GM23248 (cell line): ENCODE measurements at regions not wholly inside any gene's neighbourhood (a gene's known extent, or its start where the extent isn't known, plus 50 kb on each side); places are given as distances from the start of the nearest gene placed in this dataset.

Source experiments
- DNase-seq: peaks from one replicate; pipeline ENCODE4 v3.0.0-alpha.2; 2015
- H2AFZ ChIP-seq: fragments of 200-600 bp; sonication (generic); 2 replicates; pipeline ENCODE4 v1.6.1; 2016; ENCODE audit warnings: antibody characterized with exemption
- H3F3A ChIP-seq: fragments of 200-600 bp; sonication (generic); 2 replicates; pipeline ENCODE4 v1.6.1; 2016; ENCODE audit warnings: mild to moderate bottlenecking, antibody characterized with exemption, mixed run types; ENCODE audit not compliant: insufficient read depth
- H3K27ac ChIP-seq: fragments of 200-600 bp; sonication (generic); 2 replicates; pipeline ENCODE4 v1.5.1; 2016; ENCODE audit warnings: mild to moderate bottlenecking
- H3K27me3 ChIP-seq: fragments of 200-600 bp; sonication (generic); replicated peaks from 2 replicates; pipeline ENCODE4 v1.6.1; 2016; ENCODE audit warnings: mild to moderate bottlenecking; ENCODE audit not compliant: insufficient read depth
- H3K36me3 ChIP-seq: fragments of 200-600 bp; sonication (generic); 2 replicates; pipeline ENCODE4 v1.6.1; 2016; ENCODE audit warnings: low read depth, mild to moderate bottlenecking
- H3K4me1 ChIP-seq: fragments of 200-600 bp; sonication (generic); 2 replicates; pipeline ENCODE4 v1.6.1; 2016; ENCODE audit warnings: mild to moderate bottlenecking; ENCODE audit not compliant: insufficient read depth
- H3K4me2 ChIP-seq: fragments of 200-600 bp; sonication (generic); one replicate; pipeline ENCODE4 v1.6.1; 2016; ENCODE audit warnings: mild to moderate bottlenecking; ENCODE audit not compliant: unreplicated experiment
- H3K4me3 ChIP-seq: fragments of 200-600 bp; sonication (generic); 2 replicates; pipeline ENCODE4 v1.5.1; 2016; ENCODE audit warnings: mild to moderate bottlenecking
- H3K79me2 ChIP-seq: fragments of 200-600 bp; sonication (generic); 2 replicates; pipeline ENCODE4 v1.6.1; 2016; ENCODE audit warnings: mild to moderate bottlenecking; ENCODE audit not compliant: insufficient read depth
- H3K9ac ChIP-seq: fragments of 200-600 bp; sonication (generic); 2 replicates; pipeline ENCODE4 v1.6.1; 2016; ENCODE audit warnings: mild to moderate bottlenecking
- H3K9me2 ChIP-seq: fragments of 200-600 bp; sonication (generic); 2 replicates; pipeline ENCODE4 v1.6.1; 2016; ENCODE audit warnings: mixed run types, mild to moderate bottlenecking, moderate library complexity; ENCODE audit not compliant: insufficient read depth
- H3K9me3 ChIP-seq: fragments of 200-600 bp; sonication (generic); one replicate; pipeline ENCODE4 v1.6.1; 2017; ENCODE audit warnings: low read depth
- H4K20me1 ChIP-seq: fragments of 200-600 bp; sonication (generic); 2 replicates; pipeline ENCODE4 v1.6.0; 2016; ENCODE audit not compliant: insufficient read depth
- EZH2 ChIP-seq: fragments of 200-600 bp; sonication (generic); IDR thresholded peaks from 2 replicates; pipeline ENCODE4 v1.6.1; 2018; ENCODE audit warnings: antibody characterized with exemption, mild to moderate bottlenecking; ENCODE audit not compliant: insufficient read depth, poor library complexity, severe bottlenecking
- EZH2phosphoT487 ChIP-seq: fragments of 200-600 bp; sonication (generic); IDR thresholded peaks from 2 replicates; pipeline ENCODE4 v1.6.1; 2018; ENCODE audit warnings: antibody characterized with exemption, moderate library complexity, mild to moderate bottlenecking, low read depth; ENCODE audit not compliant: insufficient read depth
- WGBS, 2 experiments: methylation state at CpG; one replicate each; pipeline ENCODE4 v1.1.6; 2015 to 2017; ENCODE audit warnings: low lambda C conversion rate in 2 of 2, low coverage in 1 of 2; ENCODE audit errors: missing lambda C conversion rate in 2 of 2; 5-methylcytosine and 5-hydroxymethylcytosine counted together
- in situ Hi-C: fragments of 300-500 bp; cut with MboI; formaldehyde crosslinking; loops from 2 replicates; pipeline ENCODE4 v1.15.0; 2020

DNA sequence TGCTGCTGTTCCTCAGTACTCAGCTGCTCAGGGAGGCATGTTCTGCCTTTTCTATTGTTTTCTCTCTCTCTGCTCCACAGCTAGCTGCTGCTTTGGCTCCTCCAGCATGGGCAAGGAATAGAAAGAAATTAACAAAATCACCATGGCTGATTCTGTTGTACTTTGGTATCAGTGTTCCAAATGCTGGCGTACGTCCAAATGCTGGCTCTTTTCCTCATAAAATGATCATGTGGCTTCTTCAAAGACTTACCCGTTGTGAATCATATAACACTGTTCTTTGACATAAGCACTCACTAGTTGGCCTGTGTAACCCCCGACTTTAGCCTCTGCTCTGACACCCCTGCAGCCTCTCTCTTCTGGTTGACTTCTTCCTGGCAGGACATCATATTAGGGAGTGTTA is 547.6 kb downstream of the CPS1 start:
- in situ Hi-C loops, result no loop called here
- TF ChIP-seq EZH2phosphoT487 (no peak), EZH2 (no peak)
- DNase-seq, result no peak

DNA sequence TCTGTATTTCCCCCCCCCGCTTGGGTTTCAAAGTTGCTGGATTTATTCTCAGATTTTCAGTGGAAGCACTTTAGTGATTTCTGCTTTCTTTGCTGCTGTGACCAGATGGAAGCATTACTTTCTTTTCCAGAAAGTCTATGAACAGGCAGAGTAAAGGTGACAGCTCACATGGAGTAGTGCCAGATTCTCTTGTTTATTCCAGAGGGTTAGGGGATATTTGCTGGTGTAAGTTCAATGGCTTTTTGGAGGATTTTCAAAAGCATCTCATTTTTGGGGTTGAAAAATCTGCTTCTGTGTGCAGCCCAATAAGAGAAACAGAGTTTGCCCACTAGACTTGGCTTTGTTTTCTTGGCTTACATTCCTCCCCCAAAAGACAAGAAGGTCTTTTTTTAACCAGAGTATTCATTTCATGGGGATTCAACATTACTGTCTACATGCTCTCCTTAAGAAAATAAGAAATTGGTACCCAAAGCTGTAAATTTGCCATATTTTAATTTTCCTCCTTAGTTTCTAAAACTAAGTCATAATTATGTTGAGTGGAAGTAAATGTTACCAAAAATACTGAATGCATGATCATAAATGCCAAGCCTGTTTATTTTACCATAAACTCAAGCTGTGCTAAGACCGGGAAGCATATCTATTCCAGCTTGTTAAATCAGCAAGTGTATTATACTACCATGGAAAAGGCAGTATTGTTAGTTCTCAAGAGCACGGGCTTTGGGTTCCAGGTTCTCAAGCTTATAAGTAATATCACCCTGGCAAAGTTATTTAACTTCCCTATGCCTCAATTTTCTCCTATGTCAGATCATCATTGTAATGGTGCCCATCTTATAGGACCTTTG is 557.2 kb downstream of the CPS1 start:
- H3K79me2 ChIP-seq, result no peaks in the 10 kb centered on the region
- H4K20me1 ChIP-seq, result no peaks in the 10 kb centered on the region
- no peaks in the 10 kb centered on the region for H3K36me3 ChIP-seq
- H2AFZ ChIP-seq, result no peak overlapping the region
- H3K9ac ChIP-seq, result no peak overlapping the region
- H3K27ac ChIP-seq, result no peak overlapping the region
- H3K9me2 ChIP-seq, result no peaks in the 10 kb centered on the region
- no peaks in the 10 kb centered on the region for H3K4me1 ChIP-seq
- no peaks in the 10 kb centered on the region for H3K27me3 ChIP-seq
- no peak overlapping the region for H3K4me3 ChIP-seq
- H3K9me3 ChIP-seq, result no peaks in the 10 kb centered on the region
- no peak for TF ChIP-seq EZH2phosphoT487
- no peak for TF ChIP-seq EZH2
- in situ Hi-C loops, result no loop called here
- WGBS, 2 experiments, result 18 to 20% methylated on average over 3 of the region's 3 CpGs
- no peak overlapping the region for H3K4me2 ChIP-seq
- DNase-seq, result no peak
- H3F3A ChIP-seq, result no peaks in the 10 kb centered on the region

More for the DNA sequence above, 547.6 kb downstream of the CPS1 start:
- 11% methylated on average over 4 of the region's 4 CpGs for WGBS, 2 experiments
- Histone ChIP-seq H2AFZ (no peak overlapping the region), H3K79me2 (no peaks in the 10 kb centered on the region), H3K4me3 (no peak overlapping the region), H3K36me3 (no peaks in the 10 kb centered on the region), H3K9me3 (no peaks in the 10 kb centered on the region), H3K27ac (no peak overlapping the region), H3K9me2 (no peaks in the 10 kb centered on the region), H3K4me2 (no peak overlapping the region), H3K4me1 (no peaks in the 10 kb centered on the region), H3K27me3 (no peaks in the 10 kb centered on the region), H3K9ac (no peak overlapping the region), H3F3A (no peaks in the 10 kb centered on the region), H4K20me1 (no peaks in the 10 kb centered on the region)

DNA sequence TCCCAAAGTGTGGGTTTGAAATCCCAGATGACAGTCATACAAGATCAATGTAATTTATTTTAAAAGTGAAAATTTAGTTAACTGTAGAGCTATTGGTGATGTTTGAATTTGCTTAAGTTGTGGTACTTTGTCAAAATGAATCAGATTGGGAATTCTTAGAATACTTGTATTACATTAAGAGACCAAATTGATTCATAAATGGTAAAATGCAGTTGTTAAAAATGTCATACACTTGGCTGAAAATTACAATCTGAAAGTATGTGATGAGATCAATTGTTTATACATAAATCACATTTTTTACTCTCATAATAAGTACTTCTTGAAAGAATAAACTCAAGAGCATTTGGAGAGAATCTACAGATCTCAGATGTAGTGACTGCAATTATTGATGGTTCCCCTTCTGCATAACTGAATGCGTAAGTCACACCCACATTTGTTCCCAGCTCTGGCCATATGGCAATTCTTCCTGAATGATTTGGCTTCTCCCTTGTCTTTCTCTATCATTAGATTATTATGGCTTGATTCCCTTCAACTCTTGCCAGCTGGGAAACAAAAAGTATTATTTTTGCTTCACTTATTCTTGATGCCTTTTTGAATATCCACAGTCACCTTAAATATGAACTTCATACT is 558.5 kb downstream of the CPS1 start:
- no peaks in the 10 kb centered on the region for H3K79me2 ChIP-seq
- TF ChIP-seq EZH2phosphoT487, result no peak
- no peak for TF ChIP-seq EZH2
- no peaks in the 10 kb centered on the region for H3F3A ChIP-seq
- H3K27me3 ChIP-seq, result no peaks in the 10 kb centered on the region
- DNase-seq, result no peak
- no peaks in the 10 kb centered on the region for H4K20me1 ChIP-seq
- no peaks in the 10 kb centered on the region for H3K9me3 ChIP-seq
- H3K36me3 ChIP-seq, result no peaks in the 10 kb centered on the region
- H2AFZ ChIP-seq, result no peak overlapping the region
- no peak overlapping the region for H3K27ac ChIP-seq
- no peak overlapping the region for H3K4me3 ChIP-seq
- H3K9ac ChIP-seq, result no peak overlapping the region
- H3K4me2 ChIP-seq, result no peak overlapping the region
- H3K4me1 ChIP-seq, result no peaks in the 10 kb centered on the region
- 6 to 9% methylated on average over 1 of the region's 1 CpG for WGBS, 2 experiments
- in situ Hi-C loops, result no loop called here
- no peaks in the 10 kb centered on the region for H3K9me2 ChIP-seq

DNA sequence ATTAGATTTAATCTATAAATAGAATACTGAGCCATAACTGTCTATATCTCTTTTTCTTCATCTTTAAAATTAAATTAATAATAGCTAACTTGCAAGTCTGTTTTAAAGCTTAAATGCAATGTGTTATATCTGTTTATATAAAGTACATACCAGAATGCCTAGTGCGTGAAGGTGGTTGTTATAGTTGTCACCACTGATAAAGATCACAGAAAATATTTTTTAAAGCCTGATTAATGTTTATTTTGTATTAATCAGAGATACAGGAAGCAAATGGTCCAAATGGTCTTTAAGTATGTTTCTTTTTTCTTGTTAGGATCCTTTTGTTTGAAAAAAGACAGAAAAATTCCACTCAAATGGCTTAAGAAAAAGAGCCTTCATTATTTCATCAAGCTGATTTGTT is 560.6 kb downstream of the CPS1 start:
- DNase-seq, result no peak
- no peaks in the 10 kb centered on the region for H3K36me3 ChIP-seq
- no peaks in the 10 kb centered on the region for H3F3A ChIP-seq
- no peaks in the 10 kb centered on the region for H3K9me3 ChIP-seq
- TF ChIP-seq EZH2phosphoT487, result no peak
- TF ChIP-seq EZH2, result no peak
- no peak overlapping the region for H3K4me3 ChIP-seq
- H3K9me2 ChIP-seq, result no peaks in the 10 kb centered on the region
- no peaks in the 10 kb centered on the region for H3K4me1 ChIP-seq
- H4K20me1 ChIP-seq, result no peaks in the 10 kb centered on the region
- H3K9ac ChIP-seq, result no peak overlapping the region
- no peak overlapping the region for H3K27ac ChIP-seq
- no peaks in the 10 kb centered on the region for H3K79me2 ChIP-seq
- no peaks in the 10 kb centered on the region for H3K27me3 ChIP-seq
- no peak overlapping the region for H2AFZ ChIP-seq
- H3K4me2 ChIP-seq, result no peak overlapping the region
- 11 to 24% methylated on average over 1 of the region's 1 CpG for WGBS, 2 experiments
- in situ Hi-C loops, result no loop called here
